B cell (primary cell): ENCODE measurements at regions not wholly inside any gene's neighbourhood (a gene's known extent, or its start where the extent isn't known, plus 50 kb on each side); places are given as distances from the start of the nearest gene placed in this dataset.

Experiments
- ATAC-seq: fragments of 200-7000 bp; cut with Tn5 transposase; one replicate; pipeline ENCODE4 v1.10.0; 2021; ENCODE audit warnings: low read depth, mild to moderate bottlenecking, moderate number of reproducible peaks, moderate library complexity
- CTCF ChIA-PET: fragments of 350-600 bp; sonication (Branson Sonifier 250); formaldehyde crosslinking; loops from one replicate; lab custom pipeline; 2021; ENCODE audit warnings: antibody characterized with exemption, inconsistent platforms; lab: Charles Lee
- POLR2A ChIA-PET: fragments of 350-600 bp; sonication (Branson Sonifier 250); formaldehyde crosslinking; loops from one replicate; lab custom pipeline; 2021; ENCODE audit warnings: antibody characterized with exemption; lab: Charles Lee
- DNase-seq: peaks from one replicate; pipeline ENCODE4 v3.0.0; 2013
- H2AFZ ChIP-seq: 2 replicates; pipeline ENCODE4 v1.6.1; 2012; ENCODE audit warnings: mild to moderate bottlenecking, low read depth, low read length; ENCODE audit not compliant: insufficient read depth, poor library complexity, severe bottlenecking
- H3K27ac ChIP-seq, 2 donors: 1 replicate in 1 of 2; 2 replicates in 1 of 2; pipeline ENCODE4 v1.5.1; 2012 to 2013; ENCODE audit warnings: low read length in 2 of 2, mild to moderate bottlenecking in 2 of 2, moderate library complexity in 1 of 2
- H3K27me3 ChIP-seq, 4 experiments: fragments of 200-600 bp in 1 of 4; sonication (generic) in 1 of 4; replicated peaks in 1 of 4; 1 replicate in 2 of 4; 2 replicates in 2 of 4; pipeline versions ENCODE4 v1.6.1 to v1.7.0; 2013 to 2016; ENCODE audit warnings: low read length in 3 of 4, mild to moderate bottlenecking in 2 of 4, mixed read lengths in 1 of 4, moderate library complexity in 1 of 4; ENCODE audit not compliant: insufficient read depth in 4 of 4, control insufficient read depth in 3 of 4; ENCODE audit errors: control extremely low read depth in 1 of 4
- H3K36me3 ChIP-seq, 2 experiments: replicated peaks in 1 of 2; 1 replicate in 1 of 2; 2 replicates in 1 of 2; pipeline versions ENCODE4 v1.6.1 to v1.7.1; 2013; ENCODE audit warnings: low read length in 1 of 2; ENCODE audit not compliant: insufficient read depth in 2 of 2, control insufficient read depth in 1 of 2; ENCODE audit errors: control extremely low read depth in 1 of 2, extremely low read depth in 1 of 2
- H3K4me1 ChIP-seq, 2 donors: fragments of 200-600 bp in 1 of 2; sonication (generic) in 1 of 2; 1 replicate in 1 of 2; 2 replicates in 1 of 2; pipeline versions ENCODE4 v1.5.1 to v1.6.1; 2013 to 2017; ENCODE audit warnings: low read length in 2 of 2; ENCODE audit not compliant: control insufficient read depth in 2 of 2, insufficient read depth in 2 of 2
- H3K4me2 ChIP-seq: replicated peaks from 2 replicates; pipeline ENCODE3; 2012; ENCODE audit warnings: mild to moderate bottlenecking, low read depth, low read length; ENCODE audit not compliant: poor library complexity, severe bottlenecking
- H3K4me3 ChIP-seq, 5 experiments: fragments of 200-600 bp in 1 of 5; sonication (generic) in 1 of 5; 1 replicate in 3 of 5; 2 replicates in 2 of 5; pipeline versions ENCODE4 v1.5.1 to v1.7.0; 2011 to 2016; ENCODE audit warnings: low read length in 4 of 5, mild to moderate bottlenecking in 4 of 5, low read depth in 2 of 5, control low read depth in 1 of 5, moderate library complexity in 1 of 5; ENCODE audit not compliant: insufficient read depth in 1 of 5; ENCODE audit errors: control extremely low read depth in 1 of 5, extremely low read depth in 1 of 5
- H3K79me2 ChIP-seq: fragments of 200-600 bp; sonication (generic); one replicate; pipeline ENCODE4 v1.6.0; 2016; ENCODE audit warnings: low read length; ENCODE audit not compliant: control insufficient read depth, insufficient read depth
- H3K9ac ChIP-seq: fragments of 200-600 bp; sonication (generic); 2 replicates; pipeline ENCODE4 v1.6.1; 2017; ENCODE audit warnings: mild to moderate bottlenecking, low read length, moderate library complexity
- H3K9me3 ChIP-seq, 3 donors: one replicate each; pipeline versions ENCODE4 v1.6.1 to v1.7.1; 2013; ENCODE audit warnings: low read length in 2 of 3; ENCODE audit not compliant: control insufficient read depth in 2 of 3, insufficient read depth in 1 of 3; ENCODE audit errors: control extremely low read depth in 1 of 3
- H4K20me1 ChIP-seq: 2 replicates; pipeline ENCODE4 v1.6.0; 2012; ENCODE audit warnings: mild to moderate bottlenecking, low read length; ENCODE audit not compliant: insufficient read depth, control insufficient read depth, poor library complexity, severe bottlenecking
- H3K27ac Mint-ChIP-seq: one replicate; pipeline ENCODE4 v1.8.0; 2021; ENCODE audit warnings: mixed read lengths
- H3K27me3 Mint-ChIP-seq: one replicate; pipeline ENCODE4 v1.8.0; 2021; ENCODE audit warnings: mixed read lengths
- H3K4me1 Mint-ChIP-seq: one replicate; pipeline ENCODE4 v1.8.0; 2021; ENCODE audit warnings: mixed read lengths
- H3K4me3 Mint-ChIP-seq: one replicate; pipeline ENCODE4 v1.8.0; 2021; ENCODE audit warnings: mixed read lengths
- H3K9me3 Mint-ChIP-seq: one replicate; pipeline ENCODE4 v1.8.0; 2022; ENCODE audit warnings: mixed read lengths; ENCODE audit not compliant: insufficient read depth
- EZH2 ChIP-seq: IDR thresholded peaks from 2 replicates; pipeline ENCODE4 v1.6.1; 2012; ENCODE audit warnings: borderline replicate concordance, low read depth, mild to moderate bottlenecking, moderate library complexity, low read length; ENCODE audit not compliant: insufficient read depth, poor library complexity, severe bottlenecking
- WGBS: methylation state at CpG from one replicate; pipeline ENCODE4 v1.1.5; 2013; ENCODE audit warnings: missing lambda C conversion rate; ENCODE audit not compliant: insufficient coverage; 5-methylcytosine and 5-hydroxymethylcytosine counted together
- intact Hi-C: fragments of 100-400 bp; cut with micrococcal nuclease; formaldehyde crosslinking; loops from one replicate; pipeline ENCODE4 v1.10.0; 2022
- TF ChIP-seq, protein P1 (sequence below): fragments of 200-600 bp; IDR thresholded peaks from one replicate; pipeline ENCODE4 v1.8.0; 2022; ENCODE audit warnings: antibody characterized with exemption, mild to moderate bottlenecking

DNA sequence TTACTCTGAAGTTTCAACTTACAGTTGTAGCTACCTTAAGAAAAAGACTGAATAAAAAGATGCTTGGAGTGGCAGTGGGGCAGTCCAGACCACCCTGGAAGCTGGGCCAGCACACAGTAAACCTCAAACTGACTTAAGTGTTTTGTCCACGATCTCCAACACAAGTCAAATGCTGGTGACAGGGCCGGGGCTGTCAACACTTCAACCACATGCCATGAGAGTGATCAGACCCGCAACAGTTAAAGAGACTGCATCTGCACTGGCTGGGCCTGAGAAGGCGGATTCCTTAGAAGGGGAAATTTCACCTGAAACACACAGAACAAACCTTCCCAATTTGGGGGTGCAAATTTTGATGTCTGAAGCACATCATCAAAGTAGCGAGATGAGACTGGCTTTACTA, 223.5 kb upstream of the CAND1 start:
- H3K4me3 ChIP-seq: no peak overlapping the region
- no peak for ATAC-seq
- no peaks in the 10 kb centered on the region for H3K36me3 ChIP-seq
- H3K79me2 ChIP-seq: no peaks in the 10 kb centered on the region
- no peak overlapping the region for H3K4me3 Mint-ChIP-seq
- peaks cover 0 to 4% (median 0%) of the 10 kb centered on the region in 3 donors for H3K9me3 ChIP-seq
- H3K27ac ChIP-seq: no peak overlapping the region
- ChIA-PET CTCF (no interaction called here), POLR2A (no interaction called here)
- no peak overlapping the region for H3K9ac ChIP-seq
- no peak overlapping the region for H2AFZ ChIP-seq
- H3K4me1 ChIP-seq: no peaks in the 10 kb centered on the region
- TF ChIP-seq EZH2: no peak
- TF ChIP-seq, protein P1, sequence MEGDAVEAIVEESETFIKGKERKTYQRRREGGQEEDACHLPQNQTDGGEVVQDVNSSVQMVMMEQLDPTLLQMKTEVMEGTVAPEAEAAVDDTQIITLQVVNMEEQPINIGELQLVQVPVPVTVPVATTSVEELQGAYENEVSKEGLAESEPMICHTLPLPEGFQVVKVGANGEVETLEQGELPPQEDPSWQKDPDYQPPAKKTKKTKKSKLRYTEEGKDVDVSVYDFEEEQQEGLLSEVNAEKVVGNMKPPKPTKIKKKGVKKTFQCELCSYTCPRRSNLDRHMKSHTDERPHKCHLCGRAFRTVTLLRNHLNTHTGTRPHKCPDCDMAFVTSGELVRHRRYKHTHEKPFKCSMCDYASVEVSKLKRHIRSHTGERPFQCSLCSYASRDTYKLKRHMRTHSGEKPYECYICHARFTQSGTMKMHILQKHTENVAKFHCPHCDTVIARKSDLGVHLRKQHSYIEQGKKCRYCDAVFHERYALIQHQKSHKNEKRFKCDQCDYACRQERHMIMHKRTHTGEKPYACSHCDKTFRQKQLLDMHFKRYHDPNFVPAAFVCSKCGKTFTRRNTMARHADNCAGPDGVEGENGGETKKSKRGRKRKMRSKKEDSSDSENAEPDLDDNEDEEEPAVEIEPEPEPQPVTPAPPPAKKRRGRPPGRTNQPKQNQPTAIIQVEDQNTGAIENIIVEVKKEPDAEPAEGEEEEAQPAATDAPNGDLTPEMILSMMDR: no peak
- H3K4me2 ChIP-seq: no peak overlapping the region
- no peak overlapping the region for H3K27ac Mint-ChIP-seq
- whole genome bisulfite sequencing: 69% methylated on average over 3 of the region's 5 CpGs
- intact Hi-C loops: no loop called here
- no peaks in the 10 kb centered on the region for H3K4me1 Mint-ChIP-seq
- H3K9me3 Mint-ChIP-seq: no peaks in the 10 kb centered on the region
- H4K20me1 ChIP-seq: no peaks in the 10 kb centered on the region
- no peak for DNase-seq
- peaks cover 0 to 4% (median 2%) of the 10 kb centered on the region in 4 experiments for H3K27me3 ChIP-seq
- H3K27me3 Mint-ChIP-seq: peaks cover 22% of the 10 kb centered on the region

DNA sequence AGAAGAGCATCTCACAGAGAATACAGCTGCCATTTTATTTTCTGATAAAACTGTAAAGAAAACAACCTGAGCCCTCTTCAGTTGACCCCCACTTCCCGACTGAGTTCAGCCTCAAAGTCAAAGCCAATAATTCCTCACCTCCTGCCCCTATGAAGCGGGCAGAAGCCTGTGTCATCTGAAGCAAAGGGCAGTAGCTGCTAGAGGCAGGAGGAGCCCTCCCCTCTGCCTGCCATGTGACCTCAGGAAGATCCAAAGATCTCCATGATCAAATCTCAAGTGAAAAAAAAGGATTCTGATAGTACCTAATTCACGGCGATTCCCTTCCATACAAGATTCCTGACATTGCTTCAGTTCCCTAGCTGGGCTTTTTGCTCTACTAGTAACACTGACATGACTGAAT, 223.1 kb upstream of the CAND1 start:
- Mint-ChIP-seq H3K4me3 (no peak overlapping the region), H3K27ac (no peak overlapping the region), H3K27me3 (peaks cover 26% of the 10 kb centered on the region), H3K4me1 (no peaks in the 10 kb centered on the region), H3K9me3 (no peaks in the 10 kb centered on the region)
- Histone ChIP-seq H3K4me1 (no peaks in the 10 kb centered on the region), H3K79me2 (no peaks in the 10 kb centered on the region), H3K4me2 (no peak overlapping the region), H3K36me3 (no peaks in the 10 kb centered on the region), H3K9ac (no peak overlapping the region), H3K27me3 (peaks cover 0 to 4% (median 2%) of the 10 kb centered on the region in 4 experiments), H3K4me3 (no peak overlapping the region), H3K27ac (no peak overlapping the region), H2AFZ (no peak overlapping the region), H3K9me3 (peaks cover 0 to 4% (median 0%) of the 10 kb centered on the region in 3 donors), H4K20me1 (no peaks in the 10 kb centered on the region)
- 90% methylated on average over 2 of the region's 4 CpGs for WGBS
- ChIA-PET CTCF (no interaction called here), POLR2A (no interaction called here)
- intact Hi-C loops: no loop called here
- ATAC-seq (no peak), DNase-seq (no peak)
- TF ChIP-seq, protein P1: no peak
- no peak for TF ChIP-seq EZH2
